Stomach (tissue), 4 donors: ENCODE measurements at regions not wholly inside any gene's neighbourhood (a gene's known extent, or its start where the extent isn't known, plus 50 kb on each side); places are given as distances from the start of the nearest gene placed in this dataset.
A peak's percentile ranks its signal among the peaks of the same experiment; 100 is the strongest.

Experiments used
- EP300 ChIP-seq: sonication (generic); formaldehyde crosslinking; IDR thresholded peaks from one replicate; pipeline ENCODE4 v1.6.1; 2017; ENCODE audit warnings: antibody characterized with exemption
- POLR2A ChIP-seq, 4 donors: fragments of 450-650 bp; IDR thresholded peaks; one replicate each; pipeline ENCODE4 v1.6.1; 2016; ENCODE audit warnings: antibody characterized with exemption in 4 of 4, control low read depth in 2 of 4, mild to moderate bottlenecking in 1 of 4, moderate library complexity in 1 of 4
- POLR2AphosphoS5 ChIP-seq, 3 donors: sonication (generic); formaldehyde crosslinking; IDR thresholded peaks; one replicate each; pipeline ENCODE4 v1.6.1; 2016; ENCODE audit warnings: antibody characterized with exemption in 3 of 3
- TF ChIP-seq, protein P1 (sequence below), 7 experiments: fragments of 450-650 bp in 4 of 7; fragments of 200-600 bp in 3 of 7; sonication (generic) in 3 of 7; IDR thresholded peaks; one replicate each; pipeline ENCODE4 v1.5.1; 2016 to 2019; ENCODE audit warnings: antibody characterized with exemption in 7 of 7, control low read depth in 2 of 7, mild to moderate bottlenecking in 1 of 7

DNA sequence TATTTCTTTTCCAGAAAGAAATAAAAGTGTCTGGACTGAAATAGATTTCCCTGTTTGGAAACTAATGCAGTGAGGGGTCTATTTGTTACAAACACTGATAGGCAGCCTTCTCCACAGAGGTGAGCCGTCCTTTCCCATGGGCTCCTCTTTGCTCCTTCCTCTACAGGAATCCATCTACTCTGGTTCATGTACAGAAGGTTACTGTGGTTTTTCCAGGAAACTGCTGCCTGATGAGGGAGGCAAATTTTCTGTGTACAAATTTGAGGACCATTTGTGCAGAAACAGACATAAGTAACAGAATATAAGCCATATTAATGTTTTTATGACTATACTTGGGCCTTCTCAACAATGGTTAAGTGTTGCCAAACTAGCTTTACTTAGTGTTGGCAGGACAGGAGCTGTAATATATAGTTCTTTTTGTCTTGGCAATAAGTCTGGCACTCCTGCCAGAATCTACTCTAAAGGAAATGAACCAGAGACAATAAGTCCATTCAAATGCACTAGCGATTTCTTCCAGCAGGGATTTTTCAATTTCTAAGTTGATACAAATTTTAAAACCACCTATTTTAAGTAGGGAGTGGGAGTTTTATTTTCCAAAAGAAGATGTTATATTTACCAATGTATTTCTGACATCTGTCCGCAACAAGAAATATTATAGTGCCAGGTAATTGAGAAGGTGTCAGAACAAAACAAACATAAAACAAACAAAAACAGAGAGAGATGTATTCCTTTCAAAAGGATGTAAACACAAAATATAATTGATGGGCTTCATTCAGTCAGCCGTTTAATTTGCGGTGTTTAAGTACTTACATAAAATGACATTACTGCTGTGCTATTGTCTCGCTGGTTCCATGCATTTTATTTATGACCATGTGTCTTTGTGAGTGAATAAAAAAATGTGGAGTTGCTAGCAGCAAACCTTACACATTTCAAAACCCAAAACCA lies 91.0 kb upstream of the NFE2L3 start:
- TF ChIP-seq, protein P1, sequence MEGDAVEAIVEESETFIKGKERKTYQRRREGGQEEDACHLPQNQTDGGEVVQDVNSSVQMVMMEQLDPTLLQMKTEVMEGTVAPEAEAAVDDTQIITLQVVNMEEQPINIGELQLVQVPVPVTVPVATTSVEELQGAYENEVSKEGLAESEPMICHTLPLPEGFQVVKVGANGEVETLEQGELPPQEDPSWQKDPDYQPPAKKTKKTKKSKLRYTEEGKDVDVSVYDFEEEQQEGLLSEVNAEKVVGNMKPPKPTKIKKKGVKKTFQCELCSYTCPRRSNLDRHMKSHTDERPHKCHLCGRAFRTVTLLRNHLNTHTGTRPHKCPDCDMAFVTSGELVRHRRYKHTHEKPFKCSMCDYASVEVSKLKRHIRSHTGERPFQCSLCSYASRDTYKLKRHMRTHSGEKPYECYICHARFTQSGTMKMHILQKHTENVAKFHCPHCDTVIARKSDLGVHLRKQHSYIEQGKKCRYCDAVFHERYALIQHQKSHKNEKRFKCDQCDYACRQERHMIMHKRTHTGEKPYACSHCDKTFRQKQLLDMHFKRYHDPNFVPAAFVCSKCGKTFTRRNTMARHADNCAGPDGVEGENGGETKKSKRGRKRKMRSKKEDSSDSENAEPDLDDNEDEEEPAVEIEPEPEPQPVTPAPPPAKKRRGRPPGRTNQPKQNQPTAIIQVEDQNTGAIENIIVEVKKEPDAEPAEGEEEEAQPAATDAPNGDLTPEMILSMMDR (IDR thresholded peaks at IDR 0.05), result peak in 1 of 7 experiments; percentile 10
- no peak for TF ChIP-seq POLR2A (IDR thresholded peaks at IDR 0.05)
- TF ChIP-seq EP300, result no peak
- TF ChIP-seq POLR2AphosphoS5 (IDR thresholded peaks at IDR 0.05), result no peak
